ENCODE measurements at regions not wholly inside any gene's neighbourhood (a gene's known extent, or its start where the extent isn't known, plus 50 kb on each side); places are given as distances from the start of the nearest gene placed in this dataset.
"Not testable (repeated sequence)": the region's sequence is repeated elsewhere in the genome, so short reads cannot be mapped to it uniquely, and the experiment has no call there.

DNA sequence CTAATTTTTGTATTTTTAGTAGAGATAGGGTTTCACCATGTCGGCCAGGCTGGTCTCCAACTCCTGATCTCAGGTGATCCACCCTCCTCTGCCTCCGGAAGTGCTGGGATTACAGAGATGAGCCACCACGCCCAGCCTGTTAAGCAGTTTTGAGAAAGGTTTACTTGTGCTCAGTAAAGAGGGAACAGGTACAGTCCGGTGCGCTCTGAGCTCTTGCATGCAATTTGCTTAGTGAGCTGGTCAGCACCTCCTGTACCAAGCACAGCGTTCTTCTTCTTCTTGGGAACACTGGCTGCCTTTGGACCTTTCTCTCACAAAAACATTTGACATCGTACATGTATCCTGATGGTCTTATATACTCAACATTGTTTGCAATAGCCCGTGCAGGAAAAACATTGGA is 118.3 kb downstream of the AKR1D1 start:
- DNase-seq, result no peak
- Histone ChIP-seq H3K4me1 (ENCODE audit: insufficient read depth) (no peaks in the 10 kb centered on the region), H3K27ac (no peak overlapping the region), H3K27me3 (no peaks in the 10 kb centered on the region), H3K9me3 (no peaks in the 10 kb centered on the region), H3K36me3 (no peaks in the 10 kb centered on the region), H3K4me3 (no peak overlapping the region)
- WGBS, 3 donors, result 87 to 92% (median 90%) methylated on average over 8 of the region's 8 CpGs
- TF ChIP-seq EP300 (IDR thresholded peaks at IDR 0.05), result no peak
- intact Hi-C loops (cut with DNase I), result no loop called here

DNA sequence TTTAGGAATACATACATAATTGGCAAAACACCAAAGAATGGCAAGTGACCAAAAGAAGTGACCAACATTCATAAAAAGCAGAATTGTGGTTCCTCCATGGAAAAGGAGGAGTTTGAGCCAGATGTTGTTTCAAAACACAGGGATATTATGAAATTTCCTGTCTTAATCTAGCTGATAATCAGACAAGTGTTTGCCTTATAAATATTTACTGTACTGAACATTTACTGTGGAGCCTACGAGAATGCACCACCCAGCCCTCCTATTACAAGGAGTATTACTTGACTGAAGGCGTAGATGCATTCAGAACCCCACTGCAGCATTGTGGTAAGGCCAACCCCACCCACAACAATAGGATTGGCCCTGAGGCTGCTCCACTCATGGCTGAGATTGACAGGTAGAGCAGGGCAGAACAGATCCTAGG is 118.9 kb downstream of the AKR1D1 start:
- Histone ChIP-seq H3K4me3 (no peak overlapping the region), H3K27me3 (no peaks in the 10 kb centered on the region)
- no peak for DNase-seq

DNA sequence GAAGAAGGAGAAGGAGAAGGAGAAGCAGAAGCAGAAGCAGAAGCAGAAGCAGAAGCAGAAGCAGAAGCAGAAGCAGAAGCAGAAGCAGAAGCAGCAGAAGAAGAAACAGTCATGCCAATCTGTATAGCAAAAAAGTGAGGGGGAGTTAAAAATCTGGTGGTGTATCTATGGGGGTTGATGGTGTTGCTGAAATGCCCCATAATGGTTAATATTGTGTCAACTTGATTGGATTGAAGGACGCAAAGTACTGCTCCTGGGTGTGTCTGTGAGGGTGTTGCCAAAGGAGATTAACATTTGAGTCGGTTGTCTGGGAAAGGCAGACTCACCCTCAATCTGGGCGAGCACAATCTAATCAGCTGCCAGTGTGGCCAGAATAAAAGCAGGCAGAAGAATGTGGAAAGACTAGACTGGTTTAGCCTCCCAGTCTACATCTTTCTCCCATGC is 120.3 kb downstream of the AKR1D1 start:
- H3K27me3 ChIP-seq; intact Hi-C loops (cut with DNase I); H3K4me1 ChIP-seq (ENCODE audit: insufficient read depth); H3K36me3 ChIP-seq; DNase-seq; H3K4me3 ChIP-seq; H3K27ac ChIP-seq; H3K9me3 ChIP-seq: not testable (repeated sequence)
- 48 to 72% (median 67%) methylated on average over 3 of the region's 3 CpGs for WGBS, 3 donors

More for the DNA sequence above, 118.9 kb downstream of the AKR1D1 start:
- Histone ChIP-seq H3K4me1 (ENCODE audit: insufficient read depth) (no peaks in the 10 kb centered on the region), H3K27ac (no peak overlapping the region), H3K36me3 (no peaks in the 10 kb centered on the region), H3K9me3 (no peaks in the 10 kb centered on the region)
- intact Hi-C loops (cut with DNase I), result no loop called here
- TF ChIP-seq EP300 (IDR thresholded peaks at IDR 0.05) (no peak), POLR2A (IDR thresholded peaks at IDR 0.05) (no peak)
- TF ChIP-seq, protein P1, sequence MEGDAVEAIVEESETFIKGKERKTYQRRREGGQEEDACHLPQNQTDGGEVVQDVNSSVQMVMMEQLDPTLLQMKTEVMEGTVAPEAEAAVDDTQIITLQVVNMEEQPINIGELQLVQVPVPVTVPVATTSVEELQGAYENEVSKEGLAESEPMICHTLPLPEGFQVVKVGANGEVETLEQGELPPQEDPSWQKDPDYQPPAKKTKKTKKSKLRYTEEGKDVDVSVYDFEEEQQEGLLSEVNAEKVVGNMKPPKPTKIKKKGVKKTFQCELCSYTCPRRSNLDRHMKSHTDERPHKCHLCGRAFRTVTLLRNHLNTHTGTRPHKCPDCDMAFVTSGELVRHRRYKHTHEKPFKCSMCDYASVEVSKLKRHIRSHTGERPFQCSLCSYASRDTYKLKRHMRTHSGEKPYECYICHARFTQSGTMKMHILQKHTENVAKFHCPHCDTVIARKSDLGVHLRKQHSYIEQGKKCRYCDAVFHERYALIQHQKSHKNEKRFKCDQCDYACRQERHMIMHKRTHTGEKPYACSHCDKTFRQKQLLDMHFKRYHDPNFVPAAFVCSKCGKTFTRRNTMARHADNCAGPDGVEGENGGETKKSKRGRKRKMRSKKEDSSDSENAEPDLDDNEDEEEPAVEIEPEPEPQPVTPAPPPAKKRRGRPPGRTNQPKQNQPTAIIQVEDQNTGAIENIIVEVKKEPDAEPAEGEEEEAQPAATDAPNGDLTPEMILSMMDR (IDR thresholded peaks at IDR 0.05), result no peak
- 80 to 90% (median 86%) methylated on average over 2 of the region's 2 CpGs for WGBS, 3 donors

DNA sequence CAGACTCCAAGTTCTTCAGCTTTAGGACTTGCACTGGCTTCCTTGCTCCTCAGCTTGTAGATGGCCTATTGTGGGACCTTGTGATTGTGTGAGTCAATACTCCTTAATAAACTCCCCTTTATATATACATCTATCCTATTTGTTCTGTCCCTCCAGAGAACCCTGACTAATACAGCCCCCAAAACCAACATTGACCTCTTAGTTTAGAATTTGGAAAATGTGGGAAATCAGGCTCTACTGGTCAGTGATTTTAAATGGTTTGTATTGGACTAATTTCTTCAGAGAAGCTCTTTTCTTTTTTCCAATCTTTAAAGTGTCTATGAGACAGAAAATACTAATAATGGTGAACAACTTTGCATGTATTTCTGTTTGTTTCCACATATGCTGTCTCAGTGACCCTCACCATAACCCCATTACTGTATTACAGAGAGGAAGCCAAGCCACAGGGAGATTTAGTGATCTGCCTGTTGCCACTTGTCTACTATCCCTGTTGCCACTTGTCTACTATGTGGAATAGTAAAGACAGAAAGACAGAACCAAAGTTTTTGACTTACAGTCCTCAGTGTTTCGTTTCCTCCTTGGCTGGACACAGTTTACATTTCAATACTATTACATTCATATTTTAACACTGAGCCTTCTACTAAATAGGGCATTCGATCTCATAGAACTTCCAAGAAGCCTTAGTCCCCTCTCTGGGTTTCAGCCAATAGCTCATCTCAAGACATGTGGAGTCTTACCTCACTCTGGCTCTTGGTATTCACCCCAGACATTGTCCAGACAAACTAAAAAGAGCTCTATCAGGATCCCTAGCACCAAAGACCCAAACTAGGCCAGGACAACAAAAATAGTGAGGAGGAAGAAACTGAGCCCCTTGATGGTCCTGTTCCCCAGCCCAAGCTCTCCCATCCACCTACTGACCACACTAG is 121.0 kb downstream of the AKR1D1 start:
- Histone ChIP-seq H3K4me1 (ENCODE audit: insufficient read depth) (no peaks in the 10 kb centered on the region), H3K9me3 (no peaks in the 10 kb centered on the region), H3K4me3 (no peak overlapping the region), H3K27me3 (no peaks in the 10 kb centered on the region), H3K27ac (no peak overlapping the region), H3K36me3 (no peaks in the 10 kb centered on the region)
- intact Hi-C loops (cut with DNase I), result no loop called here
- 78 to 85% (median 82%) methylated on average over 2 of the region's 2 CpGs for WGBS, 3 donors
- TF ChIP-seq EP300 (IDR thresholded peaks at IDR 0.05), result no peak
- TF ChIP-seq, protein P1 (IDR thresholded peaks at IDR 0.05), result no peak
- no peak for TF ChIP-seq POLR2A (IDR thresholded peaks at IDR 0.05)
- no peak for DNase-seq

DNA sequence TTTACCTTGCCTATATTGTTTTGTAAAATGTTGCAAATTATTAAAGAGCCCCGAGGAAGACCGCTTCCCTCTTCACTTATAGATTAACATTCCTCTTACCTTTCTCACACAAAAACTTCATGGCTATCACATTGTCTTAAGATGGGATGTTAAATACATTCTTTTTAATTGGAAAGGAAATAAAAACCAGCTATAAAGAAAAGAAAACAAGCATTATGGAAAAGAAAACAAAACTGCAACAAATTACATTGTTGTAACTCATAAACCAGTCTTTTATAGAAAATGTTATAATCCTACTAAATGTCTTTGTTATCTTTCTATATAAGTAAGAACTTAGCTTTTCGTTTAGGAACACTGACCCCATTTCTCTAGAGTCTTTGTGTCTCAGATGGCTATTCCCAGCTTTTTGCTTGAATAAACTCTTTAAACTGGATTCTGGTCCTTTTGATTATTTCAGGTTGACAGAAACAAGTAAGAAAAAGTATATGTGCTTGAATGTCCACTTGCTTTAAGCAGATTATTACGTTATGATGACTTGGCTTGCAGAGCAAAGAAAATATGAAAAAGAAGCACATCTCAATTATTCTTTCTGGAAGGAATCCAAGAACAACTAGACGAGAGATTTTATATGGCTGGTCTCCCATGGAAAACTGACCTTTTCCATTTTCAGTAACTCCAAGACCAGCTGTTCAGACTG is 128.2 kb downstream of the AKR1D1 start:
- Histone ChIP-seq H3K9me3 (no peaks in the 10 kb centered on the region), H3K4me3 (no peak overlapping the region), H3K27ac (no peak overlapping the region), H3K4me1 (ENCODE audit: insufficient read depth) (no peaks in the 10 kb centered on the region), H3K36me3 (no peaks in the 10 kb centered on the region), H3K27me3 (no peaks in the 10 kb centered on the region)
- 35 to 42% (median 37%) methylated on average over 5 of the region's 5 CpGs for WGBS, 3 donors
- DNase-seq, result no peak
- no peak for TF ChIP-seq EP300 (IDR thresholded peaks at IDR 0.05)
- no peak for TF ChIP-seq POLR2A (IDR thresholded peaks at IDR 0.05)
- TF ChIP-seq, protein P1 (IDR thresholded peaks at IDR 0.05), result no peak
- intact Hi-C loops (cut with DNase I), result no loop called here
